SK-N-SH (cell line): ENCODE measurements at regions not wholly inside any gene's neighbourhood (a gene's known extent, or its start where the extent isn't known, plus 50 kb on each side); places are given as distances from the start of the nearest gene placed in this dataset.

Source experiments
- CTCF ChIA-PET: fragments of 300-600, 350-600 bp; formaldehyde crosslinking; extraction: SDS; loops from one replicate; lab custom pipeline; 2021; lab: Yijun Ruan, JAX
- POLR2A ChIA-PET: fragments of 350-600 bp; sonication (Branson Sonifier 250); formaldehyde crosslinking; extraction: SDS; loops from one replicate; lab custom pipeline; 2020; ENCODE audit warnings: antibody characterized with exemption, inconsistent platforms; lab: Yijun Ruan, JAX
- DNase-seq: peaks from one replicate; pipeline ENCODE4 v3.0.0; 2012
- H2AFZ ChIP-seq: fragments of 200-600 bp; sonication (generic); 2 replicates; pipeline ENCODE4 v1.8.1; 2016; ENCODE audit warnings: antibody characterized with exemption, mild to moderate bottlenecking, low read depth
- H3F3A ChIP-seq: fragments of 200-600 bp; sonication (generic); replicated peaks from 2 replicates; pipeline ENCODE3; 2016; ENCODE audit warnings: antibody characterized with exemption, mild to moderate bottlenecking; ENCODE audit not compliant: insufficient read depth
- H3K27ac ChIP-seq, 2 experiments: fragments of 200-500 bp in 1 of 2; fragments of 200-600 bp in 1 of 2; sonication (Bioruptor generic) in 1 of 2; sonication (generic), shearing (Covaris generic) in 1 of 2; 2 replicates each; pipeline versions ENCODE4 v1.5.1 to v1.6.1; 2014 to 2016; ENCODE audit warnings: low read depth in 2 of 2, inconsistent platforms in 1 of 2, low read length in 1 of 2, mild to moderate bottlenecking in 1 of 2, mixed read lengths in 1 of 2
- H3K27me3 ChIP-seq: fragments of 200-600 bp; sonication (generic), shearing (Covaris generic); 2 replicates; pipeline ENCODE4 v1.6.1; 2016; ENCODE audit warnings: mixed run types; ENCODE audit not compliant: insufficient read depth
- H3K36me3 ChIP-seq, 2 experiments: fragments of 200-500 bp in 1 of 2; fragments of 200-600 bp in 1 of 2; sonication (Bioruptor generic) in 1 of 2; sonication (generic) in 1 of 2; replicated peaks in 1 of 2; 2 replicates each; pipeline versions ENCODE3 to v1.5.1; 2014 to 2016; ENCODE audit warnings: low read length in 1 of 2, mild to moderate bottlenecking in 1 of 2; ENCODE audit not compliant: insufficient read depth in 2 of 2, control insufficient read depth in 1 of 2
- H3K4me1 ChIP-seq, 2 experiments: fragments of 200-500 bp in 1 of 2; fragments of 200-600 bp in 1 of 2; sonication (Bioruptor generic) in 1 of 2; sonication (generic), shearing (Covaris generic) in 1 of 2; 2 replicates each; pipeline versions ENCODE4 v1.5.1 to v1.6.1; 2014 to 2016; ENCODE audit warnings: low read depth in 1 of 2, low read length in 1 of 2, mixed run types in 1 of 2; ENCODE audit not compliant: insufficient read depth in 2 of 2, control insufficient read depth in 1 of 2
- H3K4me2 ChIP-seq: fragments of 200-600 bp; sonication (generic), shearing (Covaris generic); 2 replicates; pipeline ENCODE4 v1.6.1; 2017; ENCODE audit warnings: mixed run types
- H3K4me3 ChIP-seq, 2 experiments: fragments of 200-500 bp in 1 of 2; fragments of 200-600 bp in 1 of 2; sonication (Bioruptor generic) in 1 of 2; sonication (generic), shearing (Covaris generic) in 1 of 2; 2 replicates each; pipeline versions ENCODE4 v1.5.1 to v1.8.1; 2014 to 2016; ENCODE audit warnings: low read depth in 2 of 2, inconsistent platforms in 1 of 2, low read length in 1 of 2, mild to moderate bottlenecking in 1 of 2, mixed read lengths in 1 of 2, moderate library complexity in 1 of 2
- H3K79me2 ChIP-seq: fragments of 200-600 bp; sonication (generic); 2 replicates; pipeline ENCODE4 v1.8.1; 2017; ENCODE audit warnings: mild to moderate bottlenecking; ENCODE audit not compliant: insufficient read depth
- H3K9ac ChIP-seq: fragments of 200-600 bp; sonication (generic); 2 replicates; pipeline ENCODE4 v1.6.1; 2017; ENCODE audit warnings: mixed run types
- H3K9me2 ChIP-seq: fragments of 200-600 bp; sonication (generic); 2 replicates; pipeline ENCODE4 v1.6.1; 2017; ENCODE audit warnings: mixed run types
- H3K9me3 ChIP-seq: fragments of 200-600 bp; sonication (generic); 2 replicates; pipeline ENCODE4 v1.6.1; 2017; ENCODE audit warnings: mixed run types, mild to moderate bottlenecking, moderate library complexity
- H4K20me1 ChIP-seq: fragments of 200-600 bp; sonication (generic); 2 replicates; pipeline ENCODE4 v1.6.1; 2017; ENCODE audit warnings: mild to moderate bottlenecking, mixed run types; ENCODE audit not compliant: insufficient read depth
- CHD2 ChIP-seq: fragments of 150-350 bp; IDR thresholded peaks from 2 replicates; pipeline ENCODE4 v1.6.1; 2018; ENCODE audit warnings: low read length; ENCODE audit not compliant: partially characterized antibody
- CTCF ChIP-seq: fragments of 200-600 bp; sonication (generic); IDR thresholded peaks from 2 replicates; pipeline ENCODE4 v1.6.1; 2017; ENCODE audit warnings: antibody characterized with exemption, mild to moderate bottlenecking, moderate library complexity
- EZH2phosphoT487 ChIP-seq: fragments of 200-600 bp; sonication (generic); IDR thresholded peaks from 2 replicates; pipeline ENCODE4 v1.6.1; 2017; ENCODE audit warnings: low read depth, mixed run types, mild to moderate bottlenecking, antibody characterized with exemption, moderate library complexity, borderline replicate concordance
- FOXJ3 ChIP-seq: sonication (generic); formaldehyde crosslinking; IDR thresholded peaks from 2 replicates; pipeline ENCODE4 v1.5.1; 2020; ENCODE audit warnings: mild to moderate bottlenecking, missing genetic modification reagents
- GABPA ChIP-seq: IDR thresholded peaks from 2 replicates; pipeline ENCODE4 v1.4.0; 2012; ENCODE audit warnings: low read depth, mild to moderate bottlenecking
- GATA2 ChIP-seq: sonication (generic); formaldehyde crosslinking; IDR thresholded peaks from 2 replicates; pipeline ENCODE4 v1.5.0; 2020; ENCODE audit warnings: mild to moderate bottlenecking, missing genetic modification reagents
- MEF2A ChIP-seq: IDR thresholded peaks from 2 replicates; pipeline ENCODE4 v1.4.0; 2012; ENCODE audit warnings: low read depth, borderline replicate concordance
- MXI1 ChIP-seq: IDR thresholded peaks from 2 replicates; pipeline ENCODE4 v1.6.1; 2012; ENCODE audit warnings: mild to moderate bottlenecking, low read depth, low read length, improper control_type of control experiment
- POLR2AphosphoS5 ChIP-seq: IDR thresholded peaks from 2 replicates; pipeline ENCODE4 v1.6.1; 2012; ENCODE audit warnings: low read depth, low read length
- RAD21 ChIP-seq: IDR thresholded peaks from 2 replicates; pipeline ENCODE4 v1.6.1; 2012; ENCODE audit warnings: mild to moderate bottlenecking, low read length
- RCOR1 ChIP-seq: fragments of 150-350 bp; IDR thresholded peaks from 2 replicates; pipeline ENCODE4 v1.6.1; 2017; ENCODE audit warnings: antibody characterized with exemption, low read length
- TAF1 ChIP-seq: IDR thresholded peaks from 2 replicates; pipeline ENCODE4 v1.6.1; 2012; ENCODE audit warnings: low read depth, mild to moderate bottlenecking, low read length, moderate library complexity, borderline replicate concordance
- USF1 ChIP-seq: IDR thresholded peaks from 2 replicates; pipeline ENCODE4 v1.4.0; 2012; ENCODE audit warnings: low read depth, borderline replicate concordance
- YY1 ChIP-seq: IDR thresholded peaks from 2 replicates; pipeline ENCODE4 v1.4.0; 2012; ENCODE audit warnings: low read depth, mild to moderate bottlenecking
- WGBS: methylation state at CpG from one replicate; pipeline ENCODE4 v1.1.6; 2017; ENCODE audit warnings: low lambda C conversion rate; 5-methylcytosine and 5-hydroxymethylcytosine counted together
- TF ChIP-seq, protein P1 (sequence below): fragments of 150-350 bp; IDR thresholded peaks from 2 replicates; pipeline ENCODE4 v1.6.1; 2017; ENCODE audit warnings: antibody characterized with exemption, low read length, low read depth, borderline replicate concordance

- H3F3A ChIP-seq: no peaks in the 10 kb centered on the region
- no peaks in the 10 kb centered on the region for H3K27me3 ChIP-seq
- no peaks in the 10 kb centered on the region for H4K20me1 ChIP-seq
- H3K4me1 ChIP-seq: peaks cover 0 to 18% of the 10 kb centered on the region in 2 experiments; a peak in 2 of 4 replicates
- H3K36me3 ChIP-seq: no peaks in the 10 kb centered on the region
- ChIA-PET CTCF (interaction anchor here (1.1 kb wide), 1 partner anchor 52 kb away, joined by 3 read pairs; no protein-coding TSS in a partner anchor), POLR2A (no interaction called here)
- H3K79me2 ChIP-seq: no peaks in the 10 kb centered on the region
- H3K9ac ChIP-seq: no peak overlapping the region
- no peak for DNase-seq
- H2AFZ ChIP-seq: no peak overlapping the region
- no peak overlapping the region for H3K4me2 ChIP-seq
- H3K4me3 ChIP-seq: no peak overlapping the region
- H3K9me3 ChIP-seq: no peaks in the 10 kb centered on the region
- WGBS: 54% methylated on average over 11 of the region's 13 CpGs
- TF ChIP-seq CTCF (no peak), CHD2 (no peak), MXI1 (no peak), GATA2 (CRISPR knock-in tag) (no peak), RCOR1 (no peak), YY1 (no peak), USF1 (no peak), TAF1 (no peak), RAD21 (no peak), GABPA (no peak), MEF2A (no peak), POLR2AphosphoS5 (no peak), EZH2phosphoT487 (no peak), FOXJ3 (CRISPR knock-in tag) (no peak)
- TF ChIP-seq, protein P1, sequence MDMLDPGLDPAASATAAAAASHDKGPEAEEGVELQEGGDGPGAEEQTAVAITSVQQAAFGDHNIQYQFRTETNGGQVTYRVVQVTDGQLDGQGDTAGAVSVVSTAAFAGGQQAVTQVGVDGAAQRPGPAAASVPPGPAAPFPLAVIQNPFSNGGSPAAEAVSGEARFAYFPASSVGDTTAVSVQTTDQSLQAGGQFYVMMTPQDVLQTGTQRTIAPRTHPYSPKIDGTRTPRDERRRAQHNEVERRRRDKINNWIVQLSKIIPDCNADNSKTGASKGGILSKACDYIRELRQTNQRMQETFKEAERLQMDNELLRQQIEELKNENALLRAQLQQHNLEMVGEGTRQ: no peak
- no peaks in the 10 kb centered on the region for H3K9me2 ChIP-seq
- no peak overlapping the region for H3K27ac ChIP-seq
Observed at GRCh38 chr5:172530878-172531703, 76.8 kb upstream of the SH3PXD2B start.
